SU-DHL-6 (cell line): ENCODE measurements at regions not wholly inside any gene's neighbourhood (a gene's known extent, or its start where the extent isn't known, plus 50 kb on each side); places are given as distances from the start of the nearest gene placed in this dataset.

ENCODE experiments used
- EZH2phosphoT487 ChIP-seq: fragments of 200-600 bp; sonication (generic), shearing (Covaris generic); conservative IDR thresholded peaks from 2 replicates; pipeline ENCODE4 v1.6.1; 2018; ENCODE audit warnings: mild to moderate bottlenecking, antibody characterized with exemption, low read length, moderate library complexity, mixed read lengths
- TF ChIP-seq, protein P1 (sequence below): fragments of 200-600 bp; sonication (generic); IDR thresholded peaks from one replicate; pipeline ENCODE4 v1.5.1; 2017; ENCODE audit warnings: antibody characterized with exemption, mild to moderate bottlenecking, low read length, moderate library complexity; ENCODE audit not compliant: insufficient read depth, poor library complexity, severe bottlenecking

DNA sequence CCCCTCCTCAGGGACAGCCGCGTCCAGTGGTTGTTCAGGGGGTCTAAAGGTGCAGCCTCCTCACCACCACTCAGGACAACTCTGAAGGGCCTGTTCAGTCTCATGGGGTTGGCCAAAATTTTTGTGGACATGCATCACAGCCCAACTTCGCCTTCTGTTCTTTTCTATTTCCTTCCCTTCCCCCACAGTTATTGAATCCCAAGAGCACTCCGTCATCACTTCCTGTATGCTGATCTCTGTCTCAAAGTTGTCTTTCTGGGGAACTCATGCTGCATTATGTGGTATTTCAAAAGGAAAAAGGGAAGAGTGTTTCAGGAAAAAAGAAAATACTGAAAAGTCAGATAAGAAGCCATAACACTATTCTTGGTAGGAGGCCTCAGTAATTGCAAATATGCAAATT is 355.4 kb downstream of the CAAP1 start:
- TF ChIP-seq, protein P1, sequence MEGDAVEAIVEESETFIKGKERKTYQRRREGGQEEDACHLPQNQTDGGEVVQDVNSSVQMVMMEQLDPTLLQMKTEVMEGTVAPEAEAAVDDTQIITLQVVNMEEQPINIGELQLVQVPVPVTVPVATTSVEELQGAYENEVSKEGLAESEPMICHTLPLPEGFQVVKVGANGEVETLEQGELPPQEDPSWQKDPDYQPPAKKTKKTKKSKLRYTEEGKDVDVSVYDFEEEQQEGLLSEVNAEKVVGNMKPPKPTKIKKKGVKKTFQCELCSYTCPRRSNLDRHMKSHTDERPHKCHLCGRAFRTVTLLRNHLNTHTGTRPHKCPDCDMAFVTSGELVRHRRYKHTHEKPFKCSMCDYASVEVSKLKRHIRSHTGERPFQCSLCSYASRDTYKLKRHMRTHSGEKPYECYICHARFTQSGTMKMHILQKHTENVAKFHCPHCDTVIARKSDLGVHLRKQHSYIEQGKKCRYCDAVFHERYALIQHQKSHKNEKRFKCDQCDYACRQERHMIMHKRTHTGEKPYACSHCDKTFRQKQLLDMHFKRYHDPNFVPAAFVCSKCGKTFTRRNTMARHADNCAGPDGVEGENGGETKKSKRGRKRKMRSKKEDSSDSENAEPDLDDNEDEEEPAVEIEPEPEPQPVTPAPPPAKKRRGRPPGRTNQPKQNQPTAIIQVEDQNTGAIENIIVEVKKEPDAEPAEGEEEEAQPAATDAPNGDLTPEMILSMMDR = no peak
- TF ChIP-seq EZH2phosphoT487 = no peak
